HepG2 (cell line): ENCODE measurements at regions not wholly inside any gene's neighbourhood (a gene's known extent, or its start where the extent isn't known, plus 50 kb on each side); places are given as distances from the start of the nearest gene placed in this dataset.

Experiments
- ATAC-seq: fragments of 200-7000 bp; cut with Tn5 transposase; 3 replicates; pipeline ENCODE4 v1.9.1; 2020; ENCODE audit warnings: mild to moderate bottlenecking, moderate library complexity
- BruUV-seq: library from RNA; stranded (reverse); fragments of 400-500 nt; replicated peaks from 2 replicates; lab custom pipeline; 2021; lab: Mats Ljungman, UMichigan
- CTCF ChIA-PET: fragments of 300-600 bp; formaldehyde crosslinking; extraction: SDS; loops from one replicate; lab custom pipeline; 2021; ENCODE audit warnings: low total read pairs, inconsistent platforms, low intra/inter-chr PET ratio; lab: Yijun Ruan, JAX
- POLR2A ChIA-PET: fragments of 350-600 bp; sonication (Branson Sonifier 250); formaldehyde crosslinking; loops from one replicate; lab custom pipeline; 2020; ENCODE audit warnings: antibody characterized with exemption, inconsistent platforms; lab: Yijun Ruan, JAX
- DNase-seq: peaks from one replicate; pipeline ENCODE4 v3.0.0-alpha.2; 2015; ENCODE audit warnings: low spot score
- FAIRE-seq: peaks from 3 replicates; lab custom pipeline; 2011; peaks lifted over from hg19 to GRCh38; lab: Jason Lieb, UNC
- H2AFZ ChIP-seq: one replicate; pipeline ENCODE4 v1.6.1; 2011; ENCODE audit warnings: low read length, inconsistent platforms
- H3K27ac ChIP-seq: fragments of 300-600 bp; 3 replicates; pipeline ENCODE4 v1.8.0; 2011; ENCODE audit warnings: mixed run types, mild to moderate bottlenecking, mixed read lengths, low read length, inconsistent platforms; ENCODE audit not compliant: insufficient read depth; ENCODE audit errors: extremely low read length
- H3K27me3 ChIP-seq, 2 experiments: fragments of 200-600 bp in 1 of 2; 2 replicates in 1 of 2; 3 replicates in 1 of 2; pipeline versions ENCODE4 v1.6.0 to v1.8.0; 2011; ENCODE audit warnings: low read length in 2 of 2, mild to moderate bottlenecking in 2 of 2, moderate library complexity in 2 of 2, inconsistent platforms in 1 of 2; ENCODE audit not compliant: insufficient read depth in 2 of 2, control insufficient read depth in 1 of 2
- H3K36me3 ChIP-seq, 2 experiments: fragments of 200-600 bp in 1 of 2; replicated peaks in 1 of 2; 2 replicates in 1 of 2; 3 replicates in 1 of 2; pipeline versions ENCODE4 v1.5.1 to v1.8.0; 2011; ENCODE audit warnings: low read length in 2 of 2, inconsistent platforms in 1 of 2; ENCODE audit not compliant: insufficient read depth in 2 of 2, control insufficient read depth in 1 of 2
- H3K4me1 ChIP-seq: 2 replicates; pipeline ENCODE4 v1.5.1; 2012; ENCODE audit warnings: low read length, inconsistent platforms; ENCODE audit not compliant: insufficient read depth
- H3K4me2 ChIP-seq: 2 replicates; pipeline ENCODE4 v1.6.0; 2011; ENCODE audit warnings: low read depth, low read length, inconsistent platforms
- H3K4me3 ChIP-seq, 3 experiments: fragments of 200-600 bp in 1 of 3; sonication (generic), shearing (Covaris generic) in 1 of 3; replicated peaks in 1 of 3; 2 replicates each; pipeline ENCODE4 v1.5.1; 2011 to 2016; ENCODE audit warnings: low read length in 3 of 3, inconsistent platforms in 2 of 3, low read depth in 2 of 3, mild to moderate bottlenecking in 2 of 3, control low read depth in 1 of 3, mixed read lengths in 1 of 3; ENCODE audit not compliant: insufficient read depth in 1 of 3
- H3K79me2 ChIP-seq: one replicate; pipeline ENCODE4 v1.6.1; 2011; ENCODE audit warnings: low read length, inconsistent platforms; ENCODE audit not compliant: insufficient read depth
- H3K9ac ChIP-seq: 2 replicates; pipeline ENCODE4 v1.6.0; 2011; ENCODE audit warnings: mild to moderate bottlenecking, low read depth, low read length, inconsistent platforms; ENCODE audit not compliant: insufficient read depth
- H3K9me3 ChIP-seq: 2 replicates; pipeline ENCODE4 v1.5.1; 2012; ENCODE audit warnings: mild to moderate bottlenecking, low read length
- H4K20me1 ChIP-seq: 2 replicates; pipeline ENCODE4 v1.6.0; 2011; ENCODE audit warnings: inconsistent platforms, mild to moderate bottlenecking, low read length, moderate library complexity; ENCODE audit not compliant: insufficient read depth
- BORCS8-MEF2B ChIP-seq: sonication (generic); formaldehyde crosslinking; IDR thresholded peaks from 2 replicates; pipeline ENCODE4 v1.8.0; 2022; ENCODE audit warnings: mild to moderate bottlenecking, missing genetic modification reagents
- FOXC1 ChIP-seq: sonication (generic); formaldehyde crosslinking; IDR thresholded peaks from 2 replicates; pipeline ENCODE4 v1.8.0; 2022; ENCODE audit warnings: mild to moderate bottlenecking, missing genetic modification reagents, borderline replicate concordance
- GATA4 ChIP-seq: sonication (generic); IDR thresholded peaks from 2 replicates; pipeline ENCODE4 v1.6.1; 2016; ENCODE audit warnings: antibody characterized with exemption, low read depth, borderline replicate concordance
- MXI1 ChIP-seq: IDR thresholded peaks from 3 replicates; pipeline ENCODE4 v1.6.1; 2012; ENCODE audit warnings: low read depth, low read length, inconsistent platforms, borderline replicate concordance
- NFIB ChIP-seq: sonication (generic); formaldehyde crosslinking; IDR thresholded peaks from 2 replicates; pipeline ENCODE4 v1.9.0; 2021; ENCODE audit warnings: missing genetic modification reagents, mild to moderate bottlenecking, borderline replicate concordance
- NR1H2 ChIP-seq: sonication (generic); formaldehyde crosslinking; IDR thresholded peaks from 2 replicates; pipeline ENCODE4 v1.8.1; 2022; ENCODE audit warnings: low read depth, missing genetic modification reagents, borderline replicate concordance
- RBFOX2 ChIP-seq: fragments of 200-400 bp; formaldehyde crosslinking; IDR thresholded peaks from 2 replicates; pipeline ENCODE4 v1.6.1; 2017; ENCODE audit warnings: low read depth, mild to moderate bottlenecking, low read length
- RFX3 ChIP-seq: IDR thresholded peaks from 2 replicates; pipeline ENCODE4 v1.6.1; 2016; ENCODE audit warnings: missing biosample characterization, missing genetic modification reagents
- ZNF484 ChIP-seq: sonication (generic); formaldehyde crosslinking; IDR thresholded peaks from 2 replicates; pipeline ENCODE4 v1.5.1; 2020; ENCODE audit warnings: mild to moderate bottlenecking, low read depth, missing genetic modification reagents, borderline replicate concordance
- ZNF558 ChIP-seq: sonication (generic); formaldehyde crosslinking; IDR thresholded peaks from 2 replicates; pipeline ENCODE4 v1.9.0; 2022; ENCODE audit warnings: mild to moderate bottlenecking, missing genetic modification reagents, borderline replicate concordance
- WGBS: methylation state at CpG from one replicate; pipeline ENCODE4 v1.1.6; 2017; ENCODE audit warnings: low lambda C conversion rate; 5-methylcytosine and 5-hydroxymethylcytosine counted together
- in situ Hi-C: cut with HindIII; loops from 2 replicates; pipeline ENCODE4 v1.10.0; 2017; ENCODE audit warnings: low pct_unique_long_range_greater_than_20kb; ENCODE audit not compliant: extremely low pct_ligation_motif_present
- intact Hi-C: fragments of 100-400 bp; cut with micrococcal nuclease; formaldehyde crosslinking; loops from one replicate; pipeline ENCODE4 v1.10.0; 2022; ENCODE audit not compliant: unreplicated experiment
- TF ChIP-seq, protein P1 (sequence below): sonication (generic); formaldehyde crosslinking; IDR thresholded peaks from 2 replicates; pipeline ENCODE4 v1.8.0; 2022; ENCODE audit warnings: mild to moderate bottlenecking, missing genetic modification reagents, moderate library complexity
- TF ChIP-seq, protein P2 (sequence below): sonication (generic); formaldehyde crosslinking; IDR thresholded peaks from 2 replicates; pipeline ENCODE4 v1.8.1; 2022; ENCODE audit warnings: low read depth, mild to moderate bottlenecking, missing genetic modification reagents

DNA sequence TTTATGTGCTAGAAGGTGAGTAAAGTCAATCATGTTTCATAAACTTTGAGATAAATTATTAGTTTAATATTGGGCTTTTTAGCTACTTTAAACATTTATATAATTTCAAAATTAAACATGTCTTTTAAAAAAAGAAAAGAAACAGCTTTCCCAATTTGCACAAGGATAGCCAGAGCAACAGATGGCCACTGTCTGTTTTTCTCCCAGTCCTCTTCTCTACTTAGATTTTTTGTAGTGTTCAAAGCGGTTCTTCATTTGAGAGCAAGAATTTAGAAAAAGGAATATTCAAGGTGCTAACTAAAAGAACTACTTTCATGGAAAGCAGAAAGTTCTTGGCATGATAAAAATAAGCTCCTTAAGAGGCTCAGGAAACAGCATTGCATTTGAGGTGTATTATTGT is 128.3 kb upstream of the MIR17HG start:
- no TSS peak for BruUV-seq
- DNase-seq (no peak), ATAC-seq (no peak), FAIRE-seq (no peak)
- Histone ChIP-seq H3K79me2 (no peaks in the 10 kb centered on the region), H3K4me3 (no peak overlapping the region), H3K27ac (no peak overlapping the region), H3K4me2 (no peak overlapping the region), H3K36me3 (no peaks in the 10 kb centered on the region), H3K4me1 (no peaks in the 10 kb centered on the region), H3K9me3 (no peaks in the 10 kb centered on the region), H3K9ac (no peak overlapping the region), H3K27me3 (no peaks in the 10 kb centered on the region; a peak in 1 of 5 replicates), H2AFZ (no peak overlapping the region), H4K20me1 (no peaks in the 10 kb centered on the region)
- intact Hi-C loops (no loop called here), in situ Hi-C loops (no loop called here)
- ChIA-PET CTCF (no interaction called here), POLR2A (no interaction called here)
- 0% methylated on average over 1 of the region's 1 CpG for WGBS
- TF ChIP-seq MXI1 (no peak), RFX3 (no peak), ZNF558 (CRISPR knock-in tag) (no peak), FOXC1 (CRISPR knock-in tag) (no peak), RBFOX2 (no peak), BORCS8-MEF2B (no peak), NFIB (no peak), ZNF484 (CRISPR knock-in tag) (no peak), GATA4 (no peak), NR1H2 (CRISPR knock-in tag) (no peak)
- TF ChIP-seq, protein P1, sequence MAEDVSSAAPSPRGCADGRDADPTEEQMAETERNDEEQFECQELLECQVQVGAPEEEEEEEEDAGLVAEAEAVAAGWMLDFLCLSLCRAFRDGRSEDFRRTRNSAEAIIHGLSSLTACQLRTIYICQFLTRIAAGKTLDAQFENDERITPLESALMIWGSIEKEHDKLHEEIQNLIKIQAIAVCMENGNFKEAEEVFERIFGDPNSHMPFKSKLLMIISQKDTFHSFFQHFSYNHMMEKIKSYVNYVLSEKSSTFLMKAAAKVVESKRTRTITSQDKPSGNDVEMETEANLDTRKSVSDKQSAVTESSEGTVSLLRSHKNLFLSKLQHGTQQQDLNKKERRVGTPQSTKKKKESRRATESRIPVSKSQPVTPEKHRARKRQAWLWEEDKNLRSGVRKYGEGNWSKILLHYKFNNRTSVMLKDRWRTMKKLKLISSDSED (CRISPR knock-in tag), result no peak
- TF ChIP-seq, protein P2, sequence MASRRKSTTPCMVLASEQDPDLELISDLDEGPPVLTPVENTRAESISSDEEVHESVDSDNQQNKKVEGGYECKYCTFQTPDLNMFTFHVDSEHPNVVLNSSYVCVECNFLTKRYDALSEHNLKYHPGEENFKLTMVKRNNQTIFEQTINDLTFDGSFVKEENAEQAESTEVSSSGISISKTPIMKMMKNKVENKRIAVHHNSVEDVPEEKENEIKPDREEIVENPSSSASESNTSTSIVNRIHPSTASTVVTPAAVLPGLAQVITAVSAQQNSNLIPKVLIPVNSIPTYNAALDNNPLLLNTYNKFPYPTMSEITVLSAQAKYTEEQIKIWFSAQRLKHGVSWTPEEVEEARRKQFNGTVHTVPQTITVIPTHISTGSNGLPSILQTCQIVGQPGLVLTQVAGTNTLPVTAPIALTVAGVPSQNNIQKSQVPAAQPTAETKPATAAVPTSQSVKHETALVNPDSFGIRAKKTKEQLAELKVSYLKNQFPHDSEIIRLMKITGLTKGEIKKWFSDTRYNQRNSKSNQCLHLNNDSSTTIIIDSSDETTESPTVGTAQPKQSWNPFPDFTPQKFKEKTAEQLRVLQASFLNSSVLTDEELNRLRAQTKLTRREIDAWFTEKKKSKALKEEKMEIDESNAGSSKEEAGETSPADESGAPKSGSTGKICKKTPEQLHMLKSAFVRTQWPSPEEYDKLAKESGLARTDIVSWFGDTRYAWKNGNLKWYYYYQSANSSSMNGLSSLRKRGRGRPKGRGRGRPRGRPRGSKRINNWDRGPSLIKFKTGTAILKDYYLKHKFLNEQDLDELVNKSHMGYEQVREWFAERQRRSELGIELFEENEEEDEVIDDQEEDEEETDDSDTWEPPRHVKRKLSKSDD (CRISPR knock-in tag), result no peak
